SK-N-SH (cell line): ENCODE measurements at regions not wholly inside any gene's neighbourhood (a gene's known extent, or its start where the extent isn't known, plus 50 kb on each side); places are given as distances from the start of the nearest gene placed in this dataset.

Source experiments
- CTCF ChIA-PET: fragments of 300-600, 350-600 bp; formaldehyde crosslinking; extraction: SDS; loops from one replicate; lab custom pipeline; 2021; lab: Yijun Ruan, JAX
- POLR2A ChIA-PET: fragments of 350-600 bp; sonication (Branson Sonifier 250); formaldehyde crosslinking; extraction: SDS; loops from one replicate; lab custom pipeline; 2020; ENCODE audit warnings: antibody characterized with exemption, inconsistent platforms; lab: Yijun Ruan, JAX
- DNase-seq: peaks from one replicate; pipeline ENCODE4 v3.0.0; 2012
- H2AFZ ChIP-seq: fragments of 200-600 bp; sonication (generic); 2 replicates; pipeline ENCODE4 v1.8.1; 2016; ENCODE audit warnings: antibody characterized with exemption, mild to moderate bottlenecking, low read depth
- H3F3A ChIP-seq: fragments of 200-600 bp; sonication (generic); replicated peaks from 2 replicates; pipeline ENCODE3; 2016; ENCODE audit warnings: antibody characterized with exemption, mild to moderate bottlenecking; ENCODE audit not compliant: insufficient read depth
- H3K27ac ChIP-seq, 2 experiments: fragments of 200-500 bp in 1 of 2; fragments of 200-600 bp in 1 of 2; sonication (Bioruptor generic) in 1 of 2; sonication (generic), shearing (Covaris generic) in 1 of 2; 2 replicates each; pipeline versions ENCODE4 v1.5.1 to v1.6.1; 2014 to 2016; ENCODE audit warnings: low read depth in 2 of 2, inconsistent platforms in 1 of 2, low read length in 1 of 2, mild to moderate bottlenecking in 1 of 2, mixed read lengths in 1 of 2
- H3K27me3 ChIP-seq: fragments of 200-600 bp; sonication (generic), shearing (Covaris generic); 2 replicates; pipeline ENCODE4 v1.6.1; 2016; ENCODE audit warnings: mixed run types; ENCODE audit not compliant: insufficient read depth
- H3K36me3 ChIP-seq, 2 experiments: fragments of 200-500 bp in 1 of 2; fragments of 200-600 bp in 1 of 2; sonication (Bioruptor generic) in 1 of 2; sonication (generic) in 1 of 2; replicated peaks in 1 of 2; 2 replicates each; pipeline versions ENCODE3 to v1.5.1; 2014 to 2016; ENCODE audit warnings: low read length in 1 of 2, mild to moderate bottlenecking in 1 of 2; ENCODE audit not compliant: insufficient read depth in 2 of 2, control insufficient read depth in 1 of 2
- H3K4me1 ChIP-seq, 2 experiments: fragments of 200-500 bp in 1 of 2; fragments of 200-600 bp in 1 of 2; sonication (Bioruptor generic) in 1 of 2; sonication (generic), shearing (Covaris generic) in 1 of 2; 2 replicates each; pipeline versions ENCODE4 v1.5.1 to v1.6.1; 2014 to 2016; ENCODE audit warnings: low read depth in 1 of 2, low read length in 1 of 2, mixed run types in 1 of 2; ENCODE audit not compliant: insufficient read depth in 2 of 2, control insufficient read depth in 1 of 2
- H3K4me2 ChIP-seq: fragments of 200-600 bp; sonication (generic), shearing (Covaris generic); 2 replicates; pipeline ENCODE4 v1.6.1; 2017; ENCODE audit warnings: mixed run types
- H3K4me3 ChIP-seq, 2 experiments: fragments of 200-500 bp in 1 of 2; fragments of 200-600 bp in 1 of 2; sonication (Bioruptor generic) in 1 of 2; sonication (generic), shearing (Covaris generic) in 1 of 2; 2 replicates each; pipeline versions ENCODE4 v1.5.1 to v1.8.1; 2014 to 2016; ENCODE audit warnings: low read depth in 2 of 2, inconsistent platforms in 1 of 2, low read length in 1 of 2, mild to moderate bottlenecking in 1 of 2, mixed read lengths in 1 of 2, moderate library complexity in 1 of 2
- H3K79me2 ChIP-seq: fragments of 200-600 bp; sonication (generic); 2 replicates; pipeline ENCODE4 v1.8.1; 2017; ENCODE audit warnings: mild to moderate bottlenecking; ENCODE audit not compliant: insufficient read depth
- H3K9ac ChIP-seq: fragments of 200-600 bp; sonication (generic); 2 replicates; pipeline ENCODE4 v1.6.1; 2017; ENCODE audit warnings: mixed run types
- H3K9me2 ChIP-seq: fragments of 200-600 bp; sonication (generic); 2 replicates; pipeline ENCODE4 v1.6.1; 2017; ENCODE audit warnings: mixed run types
- H3K9me3 ChIP-seq: fragments of 200-600 bp; sonication (generic); 2 replicates; pipeline ENCODE4 v1.6.1; 2017; ENCODE audit warnings: mixed run types, mild to moderate bottlenecking, moderate library complexity
- H4K20me1 ChIP-seq: fragments of 200-600 bp; sonication (generic); 2 replicates; pipeline ENCODE4 v1.6.1; 2017; ENCODE audit warnings: mild to moderate bottlenecking, mixed run types; ENCODE audit not compliant: insufficient read depth
- ELF1 ChIP-seq: IDR thresholded peaks from 2 replicates; pipeline ENCODE4 v1.4.0; 2012
- FOXJ3 ChIP-seq: sonication (generic); formaldehyde crosslinking; IDR thresholded peaks from 2 replicates; pipeline ENCODE4 v1.5.1; 2020; ENCODE audit warnings: mild to moderate bottlenecking, missing genetic modification reagents
- GABPA ChIP-seq: IDR thresholded peaks from 2 replicates; pipeline ENCODE4 v1.4.0; 2012; ENCODE audit warnings: low read depth, mild to moderate bottlenecking
- GATA2 ChIP-seq: sonication (generic); formaldehyde crosslinking; IDR thresholded peaks from 2 replicates; pipeline ENCODE4 v1.5.0; 2020; ENCODE audit warnings: mild to moderate bottlenecking, missing genetic modification reagents
- JUND ChIP-seq: IDR thresholded peaks from 2 replicates; pipeline ENCODE4 v1.4.0; 2012
- MEF2A ChIP-seq: IDR thresholded peaks from 2 replicates; pipeline ENCODE4 v1.4.0; 2012; ENCODE audit warnings: low read depth, borderline replicate concordance
- NFIC ChIP-seq: IDR thresholded peaks from 2 replicates; pipeline ENCODE4 v1.4.0; 2012; ENCODE audit warnings: borderline replicate concordance
- NRF1 ChIP-seq: IDR thresholded peaks from 2 replicates; pipeline ENCODE4 v1.6.1; 2012; ENCODE audit warnings: low read depth, mild to moderate bottlenecking, low read length
- RAD21 ChIP-seq: IDR thresholded peaks from 2 replicates; pipeline ENCODE4 v1.6.1; 2012; ENCODE audit warnings: mild to moderate bottlenecking, low read length
- RCOR1 ChIP-seq: fragments of 150-350 bp; IDR thresholded peaks from 2 replicates; pipeline ENCODE4 v1.6.1; 2017; ENCODE audit warnings: antibody characterized with exemption, low read length
- RXRA ChIP-seq: IDR thresholded peaks from 2 replicates; pipeline ENCODE4 v1.4.0; 2012; ENCODE audit warnings: low read depth, mild to moderate bottlenecking, borderline replicate concordance
- SIN3A ChIP-seq: IDR thresholded peaks from 2 replicates; pipeline ENCODE4 v1.6.1; 2012; ENCODE audit warnings: low read depth, mild to moderate bottlenecking, low read length, moderate library complexity, borderline replicate concordance
- TCF12 ChIP-seq: IDR thresholded peaks from 2 replicates; pipeline ENCODE4 v1.4.0; 2012
- TEAD4 ChIP-seq: IDR thresholded peaks from 2 replicates; pipeline ENCODE4 v1.4.0; 2012; ENCODE audit warnings: mild to moderate bottlenecking, borderline replicate concordance; ENCODE audit not compliant: insufficient read depth
- WGBS: methylation state at CpG from one replicate; pipeline ENCODE4 v1.1.6; 2017; ENCODE audit warnings: low lambda C conversion rate; 5-methylcytosine and 5-hydroxymethylcytosine counted together
- TF ChIP-seq, protein P1 (sequence below): fragments of 200-600 bp; sonication (generic); IDR thresholded peaks from 2 replicates; pipeline ENCODE4 v1.6.1; 2017; ENCODE audit warnings: antibody characterized with exemption, mild to moderate bottlenecking, moderate library complexity
- TF ChIP-seq, protein P2 (sequence below): fragments of 150-350 bp; IDR thresholded peaks from 2 replicates; pipeline ENCODE4 v1.6.1; 2016; ENCODE audit warnings: mild to moderate bottlenecking, low read depth, low read length
- TF ChIP-seq, protein P3 (sequence below): IDR thresholded peaks from 2 replicates; pipeline ENCODE4 v1.4.0; 2012; ENCODE audit warnings: low read depth
- TF ChIP-seq, protein P4 (sequence below): fragments of 150-350 bp; IDR thresholded peaks from 2 replicates; pipeline ENCODE4 v1.6.1; 2017; ENCODE audit warnings: antibody characterized with exemption, low read length, low read depth, borderline replicate concordance

DNA sequence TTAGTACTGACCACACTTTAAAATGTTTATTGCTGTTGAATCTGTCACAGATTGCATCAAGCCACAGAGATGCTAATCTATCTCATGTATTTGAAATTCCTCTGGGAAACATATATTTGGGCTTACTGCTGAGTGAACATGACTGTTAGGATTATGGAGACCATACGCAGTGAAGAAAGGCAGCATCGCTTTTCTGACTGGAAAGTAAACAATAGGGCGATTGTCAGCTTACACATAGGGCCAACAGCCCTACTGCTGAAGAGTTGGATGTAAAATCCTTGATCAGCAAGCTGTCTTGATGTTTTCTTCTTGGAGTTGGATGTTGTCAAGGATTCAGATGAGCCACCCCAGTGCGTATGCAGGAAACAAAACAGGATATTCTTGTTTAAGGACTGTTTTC is 368.7 kb upstream of the ADGRL2 start (continued):
- TF ChIP-seq, protein P1, sequence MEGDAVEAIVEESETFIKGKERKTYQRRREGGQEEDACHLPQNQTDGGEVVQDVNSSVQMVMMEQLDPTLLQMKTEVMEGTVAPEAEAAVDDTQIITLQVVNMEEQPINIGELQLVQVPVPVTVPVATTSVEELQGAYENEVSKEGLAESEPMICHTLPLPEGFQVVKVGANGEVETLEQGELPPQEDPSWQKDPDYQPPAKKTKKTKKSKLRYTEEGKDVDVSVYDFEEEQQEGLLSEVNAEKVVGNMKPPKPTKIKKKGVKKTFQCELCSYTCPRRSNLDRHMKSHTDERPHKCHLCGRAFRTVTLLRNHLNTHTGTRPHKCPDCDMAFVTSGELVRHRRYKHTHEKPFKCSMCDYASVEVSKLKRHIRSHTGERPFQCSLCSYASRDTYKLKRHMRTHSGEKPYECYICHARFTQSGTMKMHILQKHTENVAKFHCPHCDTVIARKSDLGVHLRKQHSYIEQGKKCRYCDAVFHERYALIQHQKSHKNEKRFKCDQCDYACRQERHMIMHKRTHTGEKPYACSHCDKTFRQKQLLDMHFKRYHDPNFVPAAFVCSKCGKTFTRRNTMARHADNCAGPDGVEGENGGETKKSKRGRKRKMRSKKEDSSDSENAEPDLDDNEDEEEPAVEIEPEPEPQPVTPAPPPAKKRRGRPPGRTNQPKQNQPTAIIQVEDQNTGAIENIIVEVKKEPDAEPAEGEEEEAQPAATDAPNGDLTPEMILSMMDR = no peak

DNA sequence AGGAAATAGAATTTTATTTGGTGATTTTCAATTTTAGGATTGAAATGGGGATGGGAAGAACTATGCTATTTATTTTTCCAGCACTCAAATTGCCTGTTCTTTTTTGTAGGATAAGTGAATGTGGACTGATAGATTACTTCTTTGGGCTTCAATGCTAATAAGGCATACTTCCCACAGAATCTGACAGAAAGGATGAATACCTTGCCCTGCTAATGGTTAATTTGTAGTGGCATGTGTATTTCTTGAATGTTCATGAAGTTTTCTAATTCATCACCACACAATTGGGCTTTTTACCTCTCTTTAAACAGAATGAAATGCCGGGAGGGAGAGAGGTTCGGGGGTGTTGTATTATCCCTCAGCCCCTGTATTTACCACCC is 369.1 kb upstream of the ADGRL2 start:
- Histone ChIP-seq H3K4me3 (no peak overlapping the region), H3K9ac (no peak overlapping the region), H3K27me3 (no peaks in the 10 kb centered on the region), H3K9me3 (no peaks in the 10 kb centered on the region), H3K9me2 (no peaks in the 10 kb centered on the region), H3K36me3 (no peaks in the 10 kb centered on the region), H3K4me1 (peaks cover 0 to 8% of the 10 kb centered on the region in 2 experiments; a peak in 1 of 4 replicates), H2AFZ (no peak overlapping the region), H3K79me2 (no peaks in the 10 kb centered on the region), H3K27ac (no peak overlapping the region; a peak in 1 of 4 replicates), H3K4me2 (no peak overlapping the region), H3F3A (no peaks in the 10 kb centered on the region), H4K20me1 (no peaks in the 10 kb centered on the region)
- ChIA-PET POLR2A (no interaction called here), CTCF (no interaction called here)
- TF ChIP-seq TEAD4 (no peak), FOXJ3 (CRISPR knock-in tag) (no peak), ELF1 (no peak), RAD21 (no peak)
- TF ChIP-seq, protein P2, sequence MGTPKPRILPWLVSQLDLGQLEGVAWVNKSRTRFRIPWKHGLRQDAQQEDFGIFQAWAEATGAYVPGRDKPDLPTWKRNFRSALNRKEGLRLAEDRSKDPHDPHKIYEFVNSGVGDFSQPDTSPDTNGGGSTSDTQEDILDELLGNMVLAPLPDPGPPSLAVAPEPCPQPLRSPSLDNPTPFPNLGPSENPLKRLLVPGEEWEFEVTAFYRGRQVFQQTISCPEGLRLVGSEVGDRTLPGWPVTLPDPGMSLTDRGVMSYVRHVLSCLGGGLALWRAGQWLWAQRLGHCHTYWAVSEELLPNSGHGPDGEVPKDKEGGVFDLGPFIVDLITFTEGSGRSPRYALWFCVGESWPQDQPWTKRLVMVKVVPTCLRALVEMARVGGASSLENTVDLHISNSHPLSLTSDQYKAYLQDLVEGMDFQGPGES = no peak
- 100% methylated on average over 2 of the region's 2 CpGs for WGBS
- no peak for DNase-seq

DNA sequence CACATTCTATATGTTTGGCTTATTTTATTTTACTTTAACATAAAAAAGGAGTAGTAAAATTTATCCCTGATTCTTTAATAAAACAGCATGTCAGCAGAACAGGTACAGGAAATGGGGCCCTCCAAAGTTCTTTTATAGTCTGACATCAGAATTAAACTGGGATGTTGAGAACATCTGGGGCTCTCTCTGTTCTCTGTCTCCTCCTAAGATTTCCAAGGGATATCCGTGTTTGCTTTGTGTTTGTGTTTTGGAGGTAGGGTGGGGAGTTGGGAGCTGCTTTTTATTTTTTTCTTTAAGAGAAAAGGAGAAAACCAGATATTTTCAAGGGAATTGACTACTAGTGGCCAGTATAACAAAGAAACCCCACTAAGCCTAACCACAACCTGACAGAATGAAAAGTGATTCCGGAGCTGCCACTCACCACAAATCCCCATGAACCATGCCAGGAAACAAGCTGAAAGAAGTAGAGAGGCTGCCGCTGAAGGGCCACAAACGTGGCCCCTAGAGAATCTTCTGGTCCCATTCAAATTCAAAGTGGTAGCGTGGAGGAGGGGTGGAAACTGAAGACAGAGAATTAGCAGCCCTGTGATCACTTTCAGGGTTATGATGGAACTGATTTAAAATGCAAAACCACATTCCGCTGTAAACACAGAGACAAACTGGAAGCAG is 369.6 kb upstream of the ADGRL2 start:
- Histone ChIP-seq H3K79me2 (no peaks in the 10 kb centered on the region), H2AFZ (no peak overlapping the region), H3K36me3 (no peaks in the 10 kb centered on the region), H3K4me2 (no peak overlapping the region), H3F3A (no peaks in the 10 kb centered on the region), H3K9me2 (no peaks in the 10 kb centered on the region), H4K20me1 (no peaks in the 10 kb centered on the region), H3K9ac (no peak overlapping the region), H3K9me3 (no peaks in the 10 kb centered on the region), H3K27ac (no peak overlapping the region; a peak in 1 of 4 replicates), H3K4me3 (no peak overlapping the region), H3K4me1 (peaks cover 0 to 8% of the 10 kb centered on the region in 2 experiments; a peak in 1 of 4 replicates), H3K27me3 (no peaks in the 10 kb centered on the region)
- WGBS = 64% methylated on average over 6 of the region's 6 CpGs
- ChIA-PET POLR2A (no interaction called here), CTCF (no interaction called here)
- no peak for DNase-seq
- TF ChIP-seq JUND (no peak), TCF12 (no peak), FOXJ3 (CRISPR knock-in tag) (no peak), SIN3A (no peak), NFIC (no peak), GABPA (no peak), NRF1 (no peak), RXRA (no peak), RCOR1 (no peak), MEF2A (no peak), GATA2 (CRISPR knock-in tag) (no peak)
- TF ChIP-seq, protein P3, sequence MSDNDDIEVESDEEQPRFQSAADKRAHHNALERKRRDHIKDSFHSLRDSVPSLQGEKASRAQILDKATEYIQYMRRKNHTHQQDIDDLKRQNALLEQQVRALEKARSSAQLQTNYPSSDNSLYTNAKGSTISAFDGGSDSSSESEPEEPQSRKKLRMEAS = no peak
- TF ChIP-seq, protein P4, sequence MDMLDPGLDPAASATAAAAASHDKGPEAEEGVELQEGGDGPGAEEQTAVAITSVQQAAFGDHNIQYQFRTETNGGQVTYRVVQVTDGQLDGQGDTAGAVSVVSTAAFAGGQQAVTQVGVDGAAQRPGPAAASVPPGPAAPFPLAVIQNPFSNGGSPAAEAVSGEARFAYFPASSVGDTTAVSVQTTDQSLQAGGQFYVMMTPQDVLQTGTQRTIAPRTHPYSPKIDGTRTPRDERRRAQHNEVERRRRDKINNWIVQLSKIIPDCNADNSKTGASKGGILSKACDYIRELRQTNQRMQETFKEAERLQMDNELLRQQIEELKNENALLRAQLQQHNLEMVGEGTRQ = no peak
